Globus pallidus (tissue), 1 donor: ENCODE measurements at regions not wholly inside any gene's neighbourhood (a gene's known extent, or its start where the extent isn't known, plus 50 kb on each side); places are given as distances from the start of the nearest gene placed in this dataset.
A peak's percentile ranks its signal among the peaks of the same experiment; 100 is the strongest.

Source experiments
- DNase-seq: peaks from one replicate; pipeline ENCODE4 v3.0.0-alpha.2; 2015; ENCODE audit warnings: low spot score

- DNase-seq, result no peak
Measured at GRCh38 chr1:8084913-8085312, 58.8 kb upstream of the ERRFI1 start.

GRCh38 chr1:8083739-8084484 lies 57.8 kb upstream of the ERRFI1 start:
- DNase-seq, result no peak

GRCh38 chr1:8082945-8083344 lies 56.8 kb upstream of the ERRFI1 start:
- no peak for DNase-seq

- DNase-seq, result no peak
Measured at GRCh38 chr1:8078176-8078671, 52.1 kb upstream of the ERRFI1 start.

- no peak for DNase-seq
Measured at GRCh38 chr1:8077602-8078001, 51.5 kb upstream of the ERRFI1 start.

- DNase-seq, result peak; percentile 0
Measured at GRCh38 chr1:8077120-8077573, 51.0 kb upstream of the ERRFI1 start.

- DNase-seq, result no peak
Measured at GRCh38 chr1:8076176-8076575, 50.1 kb upstream of the ERRFI1 start.
